Activated CD4-positive, alpha-beta T cell treated with anti-CD3 and anti-CD28 coated beads, Interleukin-2, amount 50 U/mL, for 4 hours (primary cell): ENCODE measurements at regions not wholly inside any gene's neighbourhood (a gene's known extent, or its start where the extent isn't known, plus 50 kb on each side); places are given as distances from the start of the nearest gene placed in this dataset.

Experiments
- DNase-seq, 2 experiments: peaks; one replicate each; pipeline ENCODE4 v3.0.0-alpha.2; 2020

DNA sequence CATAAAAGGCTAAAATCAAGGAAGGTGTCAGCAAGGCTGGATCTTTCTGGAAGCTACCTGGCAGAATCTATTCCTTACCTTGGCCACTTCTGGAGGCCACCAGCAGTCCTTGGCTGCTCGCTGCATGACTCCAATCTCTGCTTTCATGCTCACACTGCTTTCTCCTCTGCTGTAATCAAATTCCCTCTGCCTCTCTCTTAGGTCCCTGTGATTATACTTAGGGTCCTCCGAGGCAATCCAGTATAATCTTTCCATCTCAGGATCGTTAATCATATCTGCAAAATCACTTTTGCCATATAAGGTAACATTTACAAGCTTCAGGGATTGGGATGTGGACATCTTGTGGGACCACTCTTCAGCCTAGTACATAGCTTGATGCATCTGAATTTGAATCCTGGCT, 110.7 kb upstream of the IVNS1ABP start:
- DNase-seq = no peak

DNA sequence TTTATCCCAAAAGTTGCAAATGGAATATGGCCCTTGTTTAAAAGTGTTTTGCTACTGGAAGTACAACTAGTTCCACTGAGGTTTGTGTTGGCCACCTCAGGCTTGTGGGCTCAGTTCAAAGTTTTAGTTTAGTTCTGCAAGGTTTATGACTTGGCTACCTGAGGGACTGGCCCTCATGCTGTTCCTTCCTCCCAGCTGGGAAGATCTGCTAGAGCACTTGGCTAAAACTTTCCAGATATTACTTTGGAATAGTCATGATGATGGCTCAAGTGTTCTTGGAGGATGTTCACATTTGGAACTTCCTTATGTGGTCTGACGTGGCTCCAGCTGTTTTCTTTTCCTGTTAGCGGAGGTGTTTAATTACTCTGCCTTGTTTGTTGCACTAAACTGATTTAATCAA, 110.2 kb upstream of the IVNS1ABP start:
- DNase-seq = no peak

DNA sequence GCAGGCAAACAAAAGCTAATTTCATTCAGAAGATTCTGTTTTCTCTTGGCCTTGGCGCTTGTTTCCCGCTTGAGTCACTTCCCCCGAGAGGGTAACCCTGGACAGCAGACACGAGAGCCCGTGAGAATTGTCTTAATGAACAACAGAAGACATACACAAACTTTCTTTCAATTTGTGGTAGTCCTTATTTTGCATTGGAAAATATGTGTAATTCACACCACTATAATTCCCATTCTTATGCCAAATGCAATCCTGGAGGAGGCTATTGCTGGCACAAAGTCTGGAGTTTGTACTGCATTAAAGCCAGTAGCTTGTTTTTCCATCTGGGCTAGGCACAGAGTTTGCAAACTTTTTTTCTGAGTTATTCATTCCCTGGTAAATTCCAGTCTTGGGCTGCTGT, 109.8 kb upstream of the IVNS1ABP start:
- DNase-seq = no peak

DNA sequence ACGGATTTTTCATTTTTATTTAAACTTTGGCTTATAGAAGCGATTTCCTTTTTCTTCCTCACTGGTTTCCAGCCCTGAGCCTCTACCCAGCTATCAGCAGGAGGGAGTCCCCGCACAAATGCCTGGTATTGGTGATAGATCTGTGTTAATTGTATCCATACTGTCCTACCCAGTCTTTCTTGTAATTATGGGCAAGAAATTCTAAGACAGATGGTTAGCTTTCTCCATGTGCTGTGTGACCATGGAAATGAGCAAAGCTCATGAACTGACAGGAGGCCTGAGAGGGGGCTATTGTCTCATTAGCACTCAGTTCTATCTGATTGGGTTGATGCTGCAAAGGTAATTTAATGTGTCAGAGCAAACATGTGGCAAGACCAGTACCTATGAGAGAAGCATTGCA, 108.1 kb upstream of the IVNS1ABP start:
- DNase-seq = no peak

DNA sequence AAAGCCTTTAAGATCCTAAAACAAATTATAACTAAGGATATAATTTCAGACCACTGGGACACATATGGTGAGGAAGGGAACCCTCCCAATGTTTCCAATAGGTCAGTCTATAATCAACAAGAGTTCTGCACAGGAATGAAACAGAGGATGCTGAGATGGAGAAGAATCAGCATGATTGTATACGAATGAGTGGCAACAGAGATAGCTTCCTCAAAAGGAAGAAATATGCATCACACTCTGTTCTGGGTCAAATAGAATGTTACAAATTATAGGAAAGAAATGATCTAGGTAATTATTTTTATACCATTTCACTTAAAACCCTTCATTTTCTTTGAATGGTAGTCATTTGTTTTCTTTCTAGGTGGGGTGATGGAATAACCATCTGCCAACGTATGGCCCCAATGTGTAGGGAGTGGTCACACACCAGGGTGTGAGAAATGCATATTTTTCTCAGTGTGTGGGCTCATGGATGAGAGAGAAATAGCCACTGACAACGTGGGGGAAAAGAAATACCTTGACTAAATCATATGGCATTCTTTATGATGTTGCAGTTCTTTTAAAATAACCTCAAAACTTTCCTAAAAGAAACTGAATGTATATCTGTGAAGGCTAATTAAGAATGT, 104.6 kb upstream of the IVNS1ABP start:
- no peak for DNase-seq

DNA sequence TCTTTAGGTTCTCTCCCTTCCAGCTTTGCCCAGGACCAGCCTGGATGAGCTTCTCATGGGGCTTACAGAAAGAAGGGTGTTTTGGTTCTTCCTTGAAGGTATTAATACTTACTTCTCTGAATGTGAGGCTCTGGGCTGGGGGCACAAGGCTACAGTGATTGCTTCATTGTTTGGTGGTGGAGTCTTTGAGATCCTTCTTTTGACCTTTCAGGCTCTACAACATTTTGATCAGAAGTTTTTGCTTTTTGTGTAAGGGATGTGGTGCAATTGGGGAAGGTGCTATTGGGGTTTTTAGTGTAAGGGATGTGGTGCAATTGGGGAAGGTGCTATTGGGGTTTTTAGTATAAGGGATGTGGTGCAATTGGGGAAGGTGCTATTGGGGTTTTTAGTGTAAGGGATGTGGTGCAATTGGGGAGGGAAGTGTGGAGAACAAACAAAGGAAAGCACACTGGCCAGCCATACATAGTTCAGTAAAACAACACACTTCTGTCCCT, 103.6 kb upstream of the IVNS1ABP start:
- no peak for DNase-seq

DNA sequence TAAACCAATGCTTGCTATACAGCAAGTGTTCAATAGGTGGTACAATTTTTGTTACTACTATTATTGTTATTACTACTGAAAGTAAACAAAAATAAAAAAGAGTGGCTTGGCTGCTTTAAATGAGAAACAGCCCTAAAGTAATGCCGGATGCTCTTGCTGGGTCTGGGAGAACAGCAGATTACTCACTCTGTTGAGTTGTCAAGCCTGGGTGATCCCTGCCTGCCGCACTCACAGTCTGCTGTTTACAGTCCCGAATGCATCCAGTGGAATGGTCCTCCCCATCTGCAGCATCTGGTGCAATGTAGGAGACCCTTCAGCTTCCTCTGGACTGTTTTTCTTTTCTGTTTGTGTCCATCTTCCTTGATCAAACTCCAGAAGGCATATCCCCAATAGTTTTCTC, 102.7 kb upstream of the IVNS1ABP start:
- no peak for DNase-seq

DNA sequence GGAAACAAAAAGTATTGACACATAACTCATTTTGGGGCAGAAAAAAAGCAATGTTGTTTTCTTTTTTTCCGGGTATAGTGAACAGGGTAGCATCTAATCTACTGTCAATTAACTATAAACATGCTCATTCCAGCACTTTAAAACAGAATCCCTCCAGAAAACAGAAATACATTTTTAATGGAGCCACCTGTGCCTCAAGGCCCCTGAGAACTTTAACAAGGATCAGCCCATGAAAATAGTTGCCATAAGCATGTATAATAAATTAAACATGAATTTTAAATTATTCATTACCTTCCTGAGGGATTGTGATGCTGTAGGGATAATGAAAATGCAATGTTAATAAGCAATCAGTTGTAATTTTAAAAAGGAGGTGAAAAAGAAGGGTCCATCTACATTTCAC, 101.4 kb upstream of the IVNS1ABP start:
- DNase-seq = no peak

DNA sequence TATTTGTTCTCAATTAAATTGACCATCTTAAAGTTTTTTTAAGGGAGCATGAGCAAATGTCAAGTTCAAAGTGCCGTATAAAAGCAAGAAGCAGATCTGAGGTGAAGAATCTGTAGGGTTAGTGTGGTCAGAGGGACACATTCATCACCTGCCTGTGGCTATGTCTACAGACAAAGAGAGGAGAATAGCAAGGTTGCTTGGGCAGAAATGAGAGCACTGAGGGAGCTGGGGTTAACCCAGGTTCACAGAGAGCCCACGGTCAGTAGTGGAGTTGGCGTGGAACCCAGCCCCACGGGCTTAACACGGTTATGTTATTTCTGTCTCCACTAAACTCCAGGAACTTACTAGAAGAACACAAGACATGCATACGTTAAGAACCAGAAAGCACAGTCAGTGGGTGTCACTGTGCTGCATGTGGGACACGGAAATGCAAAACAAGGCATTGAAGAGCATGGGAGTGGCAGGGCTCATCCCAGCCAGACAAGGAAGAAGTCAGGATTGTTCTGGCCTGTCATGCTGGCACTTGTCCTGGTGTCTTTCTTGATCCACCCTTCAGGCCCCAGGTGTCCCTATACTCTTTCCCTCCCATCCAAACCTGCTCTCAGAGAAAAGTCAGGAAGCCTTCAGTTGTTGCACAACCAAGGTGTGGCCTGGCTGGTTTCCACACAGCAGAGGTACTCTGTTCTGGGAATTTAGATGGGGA, 95.5 kb upstream of the IVNS1ABP start:
- DNase-seq = no peak

DNA sequence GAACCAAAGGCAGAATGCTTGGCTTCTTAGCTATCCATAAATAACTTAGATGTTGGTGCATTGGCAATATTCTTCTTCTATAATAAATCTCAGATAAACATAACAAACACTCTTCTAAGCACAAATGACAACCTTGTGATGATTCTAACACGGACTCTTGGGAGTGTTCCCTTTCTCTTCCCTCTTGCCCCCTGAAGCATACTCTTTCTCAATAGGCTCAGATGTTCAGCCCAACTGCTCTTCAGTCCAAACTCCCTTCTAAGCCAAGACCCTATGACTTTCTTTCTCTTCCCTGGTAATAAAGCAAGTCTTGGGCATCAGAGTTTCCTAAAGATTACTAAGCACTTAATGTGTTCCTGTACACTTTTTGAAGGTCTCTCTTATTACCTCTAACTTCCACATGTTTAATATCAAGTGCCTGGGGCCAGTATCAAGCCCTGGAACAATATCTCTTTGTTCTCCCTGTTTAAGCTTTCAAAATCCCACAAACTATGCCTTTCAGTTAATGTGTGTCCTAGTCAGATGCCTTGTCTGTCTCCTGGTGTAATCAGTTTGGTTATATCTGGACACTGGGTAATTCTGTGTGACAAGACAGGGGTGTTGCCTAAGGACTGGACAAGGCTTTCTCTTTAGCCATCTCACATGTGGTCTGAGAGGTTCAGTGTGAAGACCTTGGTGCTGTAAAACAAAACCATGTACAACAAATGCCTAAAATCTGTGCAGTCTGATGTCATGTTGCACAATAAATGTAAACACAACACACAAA, 92.9 kb upstream of the IVNS1ABP start:
- no peak for DNase-seq

DNA sequence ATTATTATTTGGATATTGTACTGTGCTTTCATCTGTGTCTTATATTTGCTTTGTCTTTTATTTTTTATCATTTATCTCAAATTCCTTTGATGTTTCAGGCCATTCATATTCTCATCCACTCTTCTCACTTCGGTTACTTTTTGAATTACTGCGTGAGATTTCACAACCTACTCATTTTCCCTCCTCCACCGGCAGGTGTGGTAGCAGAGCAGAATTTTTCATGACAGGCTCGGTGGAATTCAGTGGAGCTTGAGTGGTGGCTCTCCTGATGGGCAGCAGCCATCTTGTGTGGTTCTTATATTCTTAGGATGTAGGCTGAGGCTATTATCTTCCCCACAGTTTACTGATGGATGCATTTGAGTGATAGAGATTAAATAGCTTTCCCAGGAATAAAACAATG, 92.3 kb upstream of the IVNS1ABP start:
- DNase-seq = no peak

DNA sequence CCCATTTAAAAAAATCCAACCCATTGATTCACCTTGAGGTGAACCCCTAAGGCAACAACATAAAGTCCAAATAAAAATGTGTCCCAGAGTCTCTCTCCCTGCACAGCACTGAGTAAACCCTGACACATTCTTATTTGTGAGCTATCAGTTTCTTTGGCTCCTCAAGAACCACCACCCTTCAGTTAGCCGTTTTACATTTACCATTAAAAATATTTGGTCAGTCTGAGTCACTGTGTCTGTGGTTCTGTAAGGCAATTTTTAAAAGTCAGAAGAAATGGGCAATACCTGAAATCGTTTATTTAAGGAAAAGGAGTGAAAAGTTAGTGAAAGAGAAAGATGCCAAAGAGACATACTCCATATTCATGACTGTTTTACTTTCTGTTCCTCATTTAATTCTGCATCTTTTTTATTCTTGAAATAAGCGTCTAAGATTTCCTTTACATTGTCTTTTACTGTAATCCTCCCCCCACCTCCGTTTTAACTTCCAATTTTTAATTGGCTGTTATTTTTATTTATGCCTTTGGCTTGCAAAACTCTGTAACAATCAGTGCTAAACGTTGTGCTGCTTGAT, 91.7 kb upstream of the IVNS1ABP start:
- DNase-seq = no peak

DNA sequence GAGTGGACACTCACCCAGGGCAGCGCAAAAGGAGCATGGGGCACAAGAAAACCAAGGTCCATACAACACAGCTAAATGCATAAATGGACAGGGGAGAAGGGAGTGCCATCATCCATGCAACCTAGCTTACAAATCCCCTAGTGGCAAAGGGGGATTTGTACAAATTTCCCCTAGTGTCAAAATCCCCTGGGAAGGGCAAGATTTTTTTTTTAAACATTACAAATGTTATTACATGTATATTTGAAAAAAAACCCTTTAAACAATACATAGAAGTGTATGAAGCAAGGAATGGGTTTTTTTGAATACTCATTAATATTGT, 89.6 kb upstream of the IVNS1ABP start:
- no peak for DNase-seq

DNA sequence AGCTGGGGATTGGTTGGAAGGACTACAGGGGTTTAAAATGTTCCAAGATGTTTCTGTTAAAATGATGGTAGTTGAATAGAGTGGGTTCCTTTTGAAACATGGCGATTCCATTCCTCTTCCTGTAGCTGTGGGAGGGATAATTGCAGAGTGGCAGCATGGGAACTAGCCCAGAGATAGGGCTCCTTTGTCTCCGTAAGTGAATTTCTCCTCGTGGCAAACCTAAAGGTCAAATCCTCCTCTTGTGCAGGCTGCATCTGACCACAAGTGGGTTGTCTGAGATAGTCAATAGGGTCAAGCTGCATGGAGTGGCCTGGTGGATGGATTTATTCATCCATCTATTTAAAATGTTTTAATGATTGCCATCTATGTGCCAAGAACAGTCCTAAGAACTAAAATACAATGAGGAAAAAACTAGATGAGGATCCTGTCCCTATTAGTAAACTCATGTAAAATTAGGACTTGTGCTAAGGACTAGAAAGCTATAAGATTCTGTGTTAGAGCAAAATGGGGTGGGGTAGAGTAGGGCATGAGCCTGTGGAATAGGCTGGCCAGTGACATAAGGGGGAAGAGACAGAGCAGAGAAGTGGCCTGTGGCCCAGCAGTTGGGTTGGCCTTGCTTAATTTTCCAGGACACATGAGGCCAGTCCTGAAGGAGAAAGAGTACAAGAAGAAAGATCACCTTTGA, 89.1 kb upstream of the IVNS1ABP start:
- DNase-seq = no peak

DNA sequence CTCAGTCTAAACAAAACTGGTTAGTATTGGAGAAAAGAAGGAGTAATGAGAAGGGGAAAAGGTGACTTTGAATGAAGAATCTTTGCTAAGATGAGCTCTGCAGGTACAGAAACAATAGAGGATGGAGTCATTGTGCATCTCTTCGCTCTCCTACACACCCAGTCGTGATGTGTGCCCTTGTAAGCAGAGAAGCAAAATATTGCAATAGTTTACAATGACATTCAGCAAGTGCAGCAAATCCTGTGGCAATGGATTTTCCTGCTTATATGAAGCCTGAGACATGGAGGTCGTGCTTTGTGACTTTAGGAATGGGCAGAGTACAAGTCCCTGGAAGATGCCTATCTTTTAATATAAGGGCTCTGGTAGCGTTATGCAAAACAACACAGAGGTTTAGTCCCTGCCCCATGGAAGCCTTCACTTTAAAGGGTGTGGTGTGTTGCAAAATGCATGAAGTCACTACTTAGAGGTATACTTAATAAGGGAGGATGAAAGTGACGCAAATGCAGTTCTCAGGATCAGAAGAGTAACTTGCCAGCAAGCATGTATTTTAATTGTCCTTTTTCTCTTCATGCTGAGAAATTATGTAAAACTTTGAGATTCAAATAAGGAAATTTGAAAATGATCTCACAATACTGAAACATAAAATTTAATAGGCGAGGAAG, 88.0 kb upstream of the IVNS1ABP start:
- DNase-seq = no peak

DNA sequence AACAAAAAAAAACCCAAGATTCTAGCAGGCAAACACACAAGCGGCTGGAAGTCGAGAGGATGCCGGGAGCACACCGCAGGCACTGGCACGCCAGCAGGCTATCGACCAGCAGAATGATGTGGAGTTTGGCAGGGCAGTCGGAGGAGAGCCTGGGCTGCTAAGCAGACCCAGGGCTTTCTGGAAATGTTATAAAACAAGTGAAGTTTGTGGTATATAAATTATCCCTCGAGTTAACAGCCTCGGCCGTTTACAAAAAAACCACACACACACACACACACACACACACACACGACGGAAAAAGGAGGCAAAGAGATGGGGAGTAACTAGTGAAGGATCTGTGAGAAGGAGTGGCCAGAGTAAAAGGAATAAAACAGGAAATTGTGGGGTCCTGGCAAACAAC, 87.2 kb upstream of the IVNS1ABP start:
- DNase-seq = no peak

DNA sequence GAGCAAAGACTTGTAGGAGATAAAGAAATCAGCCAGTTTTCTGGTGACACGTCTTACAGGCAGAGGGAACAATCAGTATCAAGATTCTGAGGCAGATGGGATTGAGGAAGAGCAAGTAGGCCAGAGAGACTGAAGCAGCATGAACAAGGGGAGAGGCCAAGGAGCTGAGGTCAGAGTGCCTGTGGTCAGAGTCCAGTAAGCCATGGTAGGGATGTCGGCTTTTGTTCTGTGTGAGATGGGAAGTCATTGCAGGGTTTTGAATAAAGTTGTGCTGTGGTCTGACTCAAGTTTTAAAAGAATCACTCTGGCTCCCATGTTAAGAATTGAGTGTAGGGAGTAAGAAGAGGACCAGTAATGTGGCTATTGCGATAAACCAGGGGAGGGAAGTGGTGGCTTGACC, 85.9 kb upstream of the IVNS1ABP start:
- no peak for DNase-seq

DNA sequence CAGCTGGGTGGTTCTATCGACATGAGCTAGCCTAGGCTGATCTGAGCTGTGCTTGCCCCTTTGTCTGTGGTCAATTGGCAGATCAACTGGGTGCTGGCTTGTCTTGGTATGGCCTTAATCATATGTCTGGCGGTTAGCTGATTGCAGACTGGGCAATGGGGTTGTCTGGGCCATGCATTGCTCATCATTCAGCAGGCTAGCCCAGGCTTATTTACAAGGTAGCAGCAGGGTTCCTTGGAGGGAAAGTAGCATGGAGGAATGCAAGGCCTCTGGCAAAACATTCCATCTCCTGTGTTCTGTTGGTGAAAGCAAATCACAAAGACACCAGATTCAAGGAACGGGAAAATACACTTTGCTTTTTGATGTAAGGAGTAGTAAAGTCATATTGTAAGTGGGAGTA, 84.0 kb upstream of the IVNS1ABP start:
- no peak for DNase-seq

DNA sequence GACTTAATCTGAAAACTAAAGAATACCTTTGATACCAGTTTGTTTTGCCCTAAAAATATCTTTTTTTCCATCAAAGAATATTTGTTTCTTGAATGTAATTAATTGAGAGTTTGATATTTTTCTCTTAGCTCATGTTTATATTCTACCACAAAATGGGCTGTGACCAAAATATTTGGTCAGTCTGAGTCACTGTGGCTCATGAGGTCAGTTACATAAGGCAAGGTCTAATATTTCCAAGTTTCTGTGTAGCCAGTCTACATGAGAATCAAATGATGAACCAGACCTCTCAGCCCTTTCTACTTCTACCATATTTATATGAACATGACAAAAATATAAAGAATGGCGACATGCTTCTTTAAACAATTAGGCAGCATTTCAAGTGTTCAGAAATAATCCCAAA, 83.0 kb upstream of the IVNS1ABP start:
- no peak for DNase-seq

DNA sequence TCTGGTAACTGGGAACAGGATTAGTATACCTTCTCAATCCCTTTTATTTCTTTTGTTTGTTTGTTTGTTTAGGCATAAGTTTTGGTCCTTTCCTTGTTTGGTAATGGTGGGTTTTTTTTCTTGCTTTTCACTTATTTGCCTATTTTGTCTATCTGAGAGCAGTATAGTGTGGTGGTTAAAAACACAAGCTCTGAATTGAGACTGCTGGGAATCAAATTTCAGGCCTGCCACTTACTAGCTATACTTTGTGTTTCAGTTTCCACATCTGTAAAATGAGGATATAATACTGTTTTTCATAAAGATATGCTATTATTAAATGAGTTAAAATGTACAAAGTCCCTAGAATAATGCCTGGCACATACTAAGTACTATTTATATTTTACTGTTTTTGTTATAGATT, 81.6 kb upstream of the IVNS1ABP start:
- DNase-seq = no peak

DNA sequence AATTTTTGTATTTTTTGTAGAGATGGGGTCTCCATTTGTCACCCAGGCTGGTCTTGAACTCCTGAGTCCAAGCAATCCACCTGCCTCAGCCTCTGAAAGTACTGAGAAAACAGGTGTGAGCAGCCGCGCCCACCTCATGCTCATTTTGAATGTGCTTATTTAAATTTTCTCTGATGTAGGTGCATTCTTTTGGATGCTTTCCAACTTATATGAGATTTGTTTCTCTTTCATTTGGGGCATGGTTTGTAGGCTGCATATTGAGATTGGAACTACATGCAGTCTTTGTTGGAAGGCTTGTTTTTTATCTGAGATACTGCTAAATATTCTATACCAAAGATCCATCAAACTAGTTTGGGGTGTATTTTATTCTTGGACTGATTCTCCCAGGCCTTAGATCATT, 81.0 kb upstream of the IVNS1ABP start:
- no peak for DNase-seq

DNA sequence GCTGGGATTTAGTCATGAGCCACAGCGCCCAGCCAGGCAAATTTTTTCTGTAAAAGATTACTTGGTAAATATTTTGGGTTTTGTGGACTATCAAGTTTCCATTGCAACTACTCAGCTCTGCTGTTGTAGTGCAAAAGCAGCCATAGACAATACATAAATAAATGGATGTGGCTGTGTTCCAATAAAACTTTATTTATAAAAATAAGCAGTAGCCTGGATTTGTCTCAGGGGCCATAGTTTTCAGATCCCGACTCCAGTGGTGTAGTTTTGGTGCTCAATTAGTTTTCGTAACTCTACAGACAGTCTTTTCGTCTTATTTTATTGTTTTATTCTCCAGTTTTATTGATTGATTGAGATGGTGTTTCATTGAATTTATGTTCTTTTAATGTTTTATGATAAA, 80.1 kb upstream of the IVNS1ABP start:
- no peak for DNase-seq

DNA sequence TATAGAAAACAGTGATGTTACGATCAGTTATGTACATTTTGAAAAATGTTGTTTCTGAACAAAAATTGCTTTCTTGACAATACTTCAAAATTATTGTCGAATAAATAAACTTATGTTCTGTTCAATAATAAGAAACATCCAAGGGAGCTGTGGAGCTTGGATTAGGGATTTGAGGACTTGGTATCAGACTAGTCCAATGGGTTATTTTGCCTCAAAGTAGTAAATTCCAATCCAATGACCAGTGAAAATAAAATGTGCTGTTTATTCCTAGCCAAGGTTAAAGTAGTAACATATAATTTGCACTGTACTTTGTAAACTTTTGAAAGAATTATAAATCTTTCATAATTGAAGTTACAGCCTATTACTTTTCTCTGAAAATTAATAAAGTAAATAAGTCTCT, 79.1 kb upstream of the IVNS1ABP start:
- no peak for DNase-seq
